GM19023 (cell line): ENCODE measurements at regions not wholly inside any gene's neighbourhood (a gene's known extent, or its start where the extent isn't known, plus 50 kb on each side); places are given as distances from the start of the nearest gene placed in this dataset.

ENCODE experiments used
- ATAC-seq: cut with Tn5 transposase; IDR thresholded peaks from one replicate; pipeline ENCODE4 v1.9.1; 2021; ENCODE audit warnings: mild to moderate bottlenecking, moderate library complexity; ENCODE audit not compliant: unreplicated experiment

DNA sequence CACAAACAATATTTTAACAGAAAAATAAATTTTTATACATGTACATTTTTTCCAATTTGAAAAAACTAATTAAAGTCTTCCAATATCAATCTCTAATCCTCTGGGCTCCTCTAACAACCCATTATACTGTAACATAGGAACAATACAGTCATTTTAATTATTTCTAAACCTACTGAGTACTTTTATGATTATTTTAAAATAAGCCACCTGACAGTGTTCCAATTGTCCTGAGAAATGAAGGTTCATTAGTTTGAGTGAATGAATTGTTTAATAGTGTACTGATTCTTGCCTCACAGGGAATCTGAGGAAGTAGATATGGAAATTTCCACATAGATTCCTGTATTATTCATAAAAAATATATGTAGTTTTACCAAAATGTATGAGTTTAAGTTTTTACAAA is 123.1 kb upstream of the EYS start:
- no peak for ATAC-seq

DNA sequence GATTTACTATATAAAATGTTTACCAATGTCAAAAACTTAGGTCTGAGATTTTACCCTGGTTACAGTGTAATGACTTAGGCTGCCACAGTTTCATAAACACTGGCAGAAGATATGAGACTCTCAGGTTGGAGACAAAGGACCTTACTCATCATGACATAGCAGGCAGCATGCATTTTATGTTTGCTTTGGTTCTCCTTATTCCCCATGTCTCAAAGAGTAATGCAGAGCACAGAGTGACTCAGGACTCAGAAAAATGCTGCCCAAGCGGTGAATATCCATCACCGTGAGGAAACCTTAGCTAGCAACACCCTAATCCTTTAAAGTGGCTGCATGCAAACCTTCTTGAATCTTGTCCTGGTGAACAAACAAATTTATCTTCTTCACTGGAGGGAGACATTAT is 112.1 kb upstream of the EYS start:
- ATAC-seq = no peak

DNA sequence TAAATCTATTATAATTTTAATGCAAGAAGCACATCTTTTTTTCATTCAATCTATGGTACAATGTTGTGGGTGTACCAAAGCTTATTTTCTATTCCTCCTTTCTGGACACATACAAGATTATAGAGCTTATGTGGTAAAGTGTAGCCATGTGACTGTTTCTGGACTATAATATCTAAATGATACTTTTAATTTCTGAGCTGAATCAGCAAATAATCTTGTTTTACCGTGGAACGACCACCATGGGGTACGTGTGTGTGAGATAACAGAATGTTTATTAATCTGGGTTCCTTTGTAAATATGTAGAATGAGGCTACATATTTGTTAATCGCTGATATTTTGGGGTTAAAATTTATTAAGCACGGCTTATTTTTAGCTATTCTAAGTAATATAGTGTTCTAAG is 111.5 kb upstream of the EYS start:
- no peak for ATAC-seq

DNA sequence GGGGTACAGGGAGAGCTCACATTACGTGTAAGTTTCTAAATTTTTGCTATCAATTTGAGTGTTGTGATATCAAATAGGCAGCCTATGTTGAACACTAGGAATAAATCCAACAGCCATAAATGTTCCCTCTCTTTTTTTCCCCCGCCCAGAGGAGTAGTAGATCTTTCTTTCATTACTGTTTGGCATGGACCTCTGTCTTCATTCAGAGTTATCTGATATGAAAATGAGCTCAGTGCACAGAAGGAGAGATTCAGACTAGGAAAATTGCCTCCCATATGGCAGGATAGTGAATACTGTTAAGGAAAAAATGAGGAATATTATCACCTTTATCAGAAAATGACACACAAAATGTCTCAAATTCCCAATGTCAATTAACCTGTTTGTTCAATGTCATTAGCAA is 110.0 kb upstream of the EYS start:
- no peak for ATAC-seq

DNA sequence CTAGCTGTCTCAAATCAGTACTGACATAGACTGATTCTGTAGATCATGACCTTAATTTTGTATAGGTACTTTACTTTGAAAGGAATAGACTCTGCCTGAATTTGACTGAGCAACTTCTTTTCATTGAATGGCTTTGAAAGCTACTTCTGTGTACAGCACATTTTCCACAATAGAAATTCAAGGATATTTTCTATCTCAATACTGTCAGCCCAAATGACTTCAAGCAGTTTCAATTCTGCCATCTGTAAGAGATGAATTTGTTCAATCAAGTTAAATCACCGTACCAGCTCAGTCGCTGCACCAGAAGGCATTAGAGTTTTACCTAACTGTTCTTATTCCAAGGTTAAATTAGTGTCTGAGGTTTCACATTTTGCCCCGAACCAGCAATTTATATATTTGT is 107.0 kb upstream of the EYS start:
- no peak for ATAC-seq

DNA sequence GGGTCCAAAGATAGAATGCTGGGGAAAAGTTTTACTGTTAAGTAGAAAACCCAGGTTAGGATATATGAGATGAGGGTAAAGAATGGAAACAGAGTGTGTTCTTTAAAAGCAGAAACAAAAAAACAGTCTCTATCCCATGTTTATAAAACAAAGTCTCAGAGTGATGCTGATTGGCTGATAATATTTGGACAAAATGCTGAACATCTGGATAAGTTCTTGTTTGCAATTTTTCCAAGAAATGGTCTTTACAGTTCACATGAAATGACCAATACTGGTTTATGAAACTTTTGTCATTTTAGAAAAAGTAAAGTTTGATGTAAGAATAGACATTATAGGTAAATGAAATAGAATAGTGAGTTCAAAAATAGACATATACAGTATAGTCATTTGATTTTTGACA is 96.2 kb upstream of the EYS start:
- no peak for ATAC-seq

DNA sequence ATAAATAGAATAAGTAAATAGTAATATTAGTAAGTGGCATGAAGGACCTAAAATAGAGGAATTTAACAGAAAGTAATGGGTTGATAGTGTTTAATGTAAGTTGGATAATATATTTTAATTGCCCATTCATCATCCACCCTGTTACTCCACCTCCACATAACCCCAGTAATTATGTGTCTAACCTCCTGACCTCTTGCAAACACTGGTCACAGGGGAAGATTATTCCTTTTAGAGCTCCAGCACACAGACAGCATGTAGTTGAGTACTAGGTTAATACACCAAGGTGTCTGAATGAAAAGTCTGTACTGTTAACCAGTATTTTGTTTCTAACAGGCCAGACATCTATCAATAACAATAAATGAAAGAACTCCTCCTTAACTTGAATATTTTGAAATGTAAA is 92.4 kb upstream of the EYS start:
- no peak for ATAC-seq

DNA sequence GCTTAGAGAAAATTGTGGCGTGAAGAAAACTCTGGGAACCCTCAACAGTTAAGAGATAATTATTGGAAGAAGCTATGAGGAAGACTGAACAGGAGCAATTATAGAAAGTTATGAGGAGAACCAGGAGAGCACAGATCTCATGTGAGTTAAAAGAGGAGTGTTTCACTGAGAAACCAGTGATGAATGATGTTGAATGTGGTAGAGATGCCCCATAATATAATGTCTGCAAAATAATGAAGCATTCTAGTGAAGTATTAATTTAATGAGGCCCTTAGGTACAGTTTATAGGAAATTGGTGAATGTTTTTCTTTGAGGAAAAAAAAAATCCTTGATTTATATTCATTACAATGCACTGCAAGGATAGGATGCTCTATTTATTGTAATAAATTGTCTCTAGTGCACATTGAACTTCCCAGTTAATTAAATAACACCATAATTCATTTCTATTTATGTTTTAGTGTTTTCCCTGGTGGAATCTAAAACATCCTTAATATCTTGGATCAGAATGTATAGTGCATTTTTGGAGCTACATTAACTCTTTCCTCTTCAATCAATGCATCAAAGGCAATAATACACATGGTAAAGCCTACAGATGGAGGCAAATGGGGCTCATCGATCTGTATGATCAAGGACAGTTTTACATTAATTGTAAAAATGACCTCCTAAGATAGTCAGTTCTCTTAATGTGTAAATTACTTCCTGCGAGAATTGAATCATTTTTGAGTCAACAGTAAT is 91.4 kb upstream of the EYS start:
- ATAC-seq = no peak

DNA sequence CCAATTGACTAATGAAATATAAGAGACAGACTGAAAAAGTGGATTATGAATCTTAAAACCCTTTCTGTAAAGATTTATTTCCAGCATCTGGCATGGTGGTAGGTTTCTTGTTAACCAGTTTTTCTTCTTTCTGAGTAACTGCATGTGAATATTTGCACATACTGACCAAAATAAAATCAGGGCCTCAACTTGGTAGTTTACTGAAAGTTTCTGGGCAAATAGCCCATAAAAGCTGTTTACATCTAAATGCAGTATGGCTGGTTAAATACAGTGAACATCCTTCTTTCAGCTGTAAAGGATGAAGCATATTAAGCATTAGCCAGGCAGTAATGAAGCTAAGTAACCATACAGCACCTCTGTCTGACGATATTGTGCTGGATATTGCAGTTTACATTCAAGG is 83.6 kb upstream of the EYS start:
- ATAC-seq = no peak

DNA sequence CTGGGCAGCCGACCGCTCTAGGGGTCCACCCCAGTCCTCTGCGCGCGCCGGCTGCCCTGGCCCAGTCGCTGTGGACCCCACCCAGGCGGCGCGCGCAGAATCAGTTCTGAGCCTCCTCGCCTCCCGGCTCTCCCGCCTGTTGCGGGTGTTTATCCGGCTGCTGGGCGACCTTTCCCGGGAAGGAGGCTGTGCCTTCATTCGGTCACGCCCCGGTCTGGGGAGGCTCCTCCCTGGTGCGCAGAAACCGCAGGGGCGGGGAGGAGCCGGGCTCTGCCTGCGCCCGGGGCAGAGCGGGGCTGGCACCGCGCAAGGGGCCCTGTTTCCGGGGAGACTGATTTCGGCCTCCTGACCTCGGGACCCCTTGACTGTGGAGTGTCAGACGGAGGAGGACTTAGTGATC is 80.8 kb upstream of the EYS start:
- ATAC-seq = no peak

DNA sequence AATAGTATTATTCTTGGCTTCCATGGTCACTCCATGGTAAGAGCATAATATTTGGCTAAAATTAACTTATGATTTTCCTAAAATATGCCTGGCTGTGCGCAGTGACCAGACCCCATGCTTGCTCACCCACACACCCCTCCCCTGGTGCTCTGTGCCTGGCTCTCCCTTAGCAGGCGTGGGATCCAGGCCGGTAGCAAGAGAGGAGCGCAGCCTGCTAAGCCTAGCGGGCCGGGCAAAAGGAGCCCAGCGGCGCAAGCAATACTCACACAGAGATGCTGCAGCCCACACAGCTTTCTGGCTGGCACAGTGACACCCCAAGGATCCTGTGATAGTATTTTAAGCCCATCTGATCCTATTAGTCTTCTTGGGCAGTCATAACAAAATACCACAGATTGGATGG is 79.8 kb upstream of the EYS start:
- no peak for ATAC-seq

DNA sequence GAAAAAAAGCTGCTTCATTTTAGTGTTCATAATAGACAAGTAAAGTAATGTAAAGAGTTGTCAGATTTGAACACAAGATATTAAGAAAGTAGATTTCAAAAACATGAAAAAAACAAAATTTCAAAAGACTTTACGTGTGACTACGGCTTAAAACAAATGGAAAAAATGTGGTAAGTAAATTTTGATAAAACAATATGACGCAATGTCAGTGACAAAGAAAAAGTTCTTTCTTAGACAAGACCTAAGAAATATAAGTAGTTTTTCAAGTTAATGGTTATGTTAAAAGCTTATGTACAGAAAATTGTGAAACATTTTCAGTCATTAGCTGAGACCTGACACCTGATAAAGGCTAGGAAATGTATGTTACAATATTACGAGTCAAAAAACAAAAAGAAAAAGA is 73.7 kb upstream of the EYS start:
- no peak for ATAC-seq

DNA sequence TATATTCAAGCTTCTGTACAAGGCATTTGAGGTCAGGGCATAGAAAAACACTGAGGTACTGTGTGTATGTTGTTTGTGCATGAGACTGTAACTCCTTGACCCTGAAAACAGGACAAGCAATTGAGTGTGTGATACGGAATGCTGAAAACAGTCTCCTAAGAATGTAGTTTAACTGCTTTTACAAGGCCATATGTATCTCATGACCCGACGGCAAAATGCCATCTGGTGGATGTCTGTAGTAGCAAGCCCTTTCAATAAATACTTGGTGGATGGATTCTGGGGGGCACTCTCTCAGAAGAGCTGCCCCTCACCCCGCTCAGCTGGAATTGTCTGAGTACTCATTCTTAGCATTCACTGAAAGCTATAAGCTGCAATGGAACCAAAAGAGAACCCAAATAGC is 69.3 kb upstream of the EYS start:
- no peak for ATAC-seq

DNA sequence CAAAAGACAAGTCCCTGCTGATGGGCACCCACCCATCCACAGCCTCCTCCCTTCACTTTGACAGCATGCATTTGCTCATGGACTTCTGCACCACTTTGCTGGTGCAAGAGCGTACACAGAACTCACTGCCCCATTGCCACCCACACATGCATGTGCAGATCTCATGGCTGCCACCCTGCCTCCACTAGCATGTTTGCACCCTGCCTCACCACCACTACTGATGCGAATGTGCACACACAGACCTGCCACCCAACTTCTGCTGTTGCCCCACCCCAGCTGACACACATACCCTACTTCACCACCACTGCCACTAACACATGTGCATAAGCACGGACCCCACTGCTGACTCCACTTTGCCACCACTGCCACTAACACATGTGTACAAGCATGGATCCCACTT is 64.9 kb upstream of the EYS start:
- no peak for ATAC-seq

DNA sequence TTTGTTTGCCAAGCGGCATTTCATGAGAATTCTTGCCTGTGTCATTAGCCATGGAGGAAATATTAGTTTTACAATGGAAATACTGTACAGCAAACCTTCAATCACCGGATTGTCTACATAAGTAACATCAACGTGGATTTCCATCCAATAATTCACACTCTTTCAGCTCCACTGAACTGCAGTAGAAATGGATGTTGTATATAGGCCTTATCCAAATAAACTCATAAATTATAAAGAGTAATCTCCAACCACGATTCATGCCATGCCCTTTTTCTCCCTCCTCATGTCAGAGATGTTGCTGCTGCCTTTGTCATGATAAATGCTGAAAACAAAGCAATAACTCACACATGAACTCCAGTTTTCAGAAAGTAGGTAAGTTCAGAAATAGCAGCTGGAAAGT is 54.9 kb upstream of the EYS start:
- no peak for ATAC-seq

DNA sequence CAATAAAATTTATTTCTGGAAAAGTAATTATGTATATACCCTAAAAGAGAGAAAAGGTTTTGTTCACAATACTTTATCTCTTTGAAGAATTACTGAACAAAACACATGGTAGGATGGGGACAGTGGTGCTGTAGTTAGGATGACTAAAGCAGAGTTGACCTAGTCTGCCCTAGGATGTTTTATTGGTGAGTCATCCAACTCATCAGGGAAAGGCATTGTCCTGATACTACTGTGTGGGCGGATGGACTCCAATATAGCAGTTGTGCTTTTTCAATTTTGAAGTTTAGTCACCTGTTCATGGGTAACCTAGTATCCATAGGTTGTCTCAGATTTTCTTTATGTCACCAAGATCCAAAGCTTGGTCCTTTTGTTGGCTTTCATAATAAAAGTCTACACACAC is 53.3 kb upstream of the EYS start:
- no peak for ATAC-seq
